Stomach smooth muscle (tissue), 2 donors: ENCODE measurements at regions not wholly inside any gene's neighbourhood (a gene's known extent, or its start where the extent isn't known, plus 50 kb on each side); places are given as distances from the start of the nearest gene placed in this dataset.
A peak's percentile ranks its signal among the peaks of the same experiment; 100 is the strongest.

Source experiments
- H3K27ac ChIP-seq: one replicate; pipeline ENCODE4 v1.7.0; 2013; ENCODE audit warnings: mild to moderate bottlenecking, low read length, inconsistent platforms
- H3K27me3 ChIP-seq, 2 donors: one replicate each; pipeline ENCODE4 v1.7.0; 2013; ENCODE audit warnings: low read length in 2 of 2; ENCODE audit not compliant: insufficient read depth in 2 of 2, control insufficient read depth in 1 of 2
- H3K36me3 ChIP-seq, 2 donors: one replicate each; pipeline ENCODE4 v1.7.0; 2013; ENCODE audit warnings: low read length in 2 of 2; ENCODE audit not compliant: control insufficient read depth in 2 of 2, insufficient read depth in 2 of 2
- H3K4me1 ChIP-seq: one replicate; pipeline ENCODE4 v1.7.0; 2013; ENCODE audit warnings: low read length; ENCODE audit not compliant: control insufficient read depth, insufficient read depth
- H3K4me3 ChIP-seq, 2 donors: one replicate each; pipeline ENCODE4 v1.7.0; 2013; ENCODE audit warnings: low read length in 2 of 2
- H3K9ac ChIP-seq, 2 donors: one replicate each; pipeline ENCODE4 v1.7.0; 2013; ENCODE audit warnings: low read length in 2 of 2, mild to moderate bottlenecking in 1 of 2
- H3K9me3 ChIP-seq, 2 donors: one replicate each; pipeline ENCODE4 v1.7.0; 2013; ENCODE audit warnings: low read length in 2 of 2; ENCODE audit not compliant: control insufficient read depth in 2 of 2
- donor health status: healthy.
- donor health status: Pancreatic carcinoma.

GRCh38 chr12:92544322-92544721 is 158.5 kb upstream of the PLEKHG7 start:
- H3K9ac ChIP-seq: no peak overlapping the region
- no peaks in the 10 kb centered on the region for H3K27me3 ChIP-seq
- H3K27ac ChIP-seq: no peak overlapping the region
- peaks cover 16% of the 10 kb centered on the region for H3K4me1 ChIP-seq
- no peaks in the 10 kb centered on the region for H3K36me3 ChIP-seq
- no peaks in the 10 kb centered on the region for H3K9me3 ChIP-seq
- no peak overlapping the region for H3K4me3 ChIP-seq

GRCh38 chr12:92543840-92544239 is 158.9 kb upstream of the PLEKHG7 start:
- H3K27ac ChIP-seq: peak overlapping the region; percentile 56
- H3K36me3 ChIP-seq: no peaks in the 10 kb centered on the region
- H3K4me3 ChIP-seq: no peak overlapping the region
- no peaks in the 10 kb centered on the region for H3K27me3 ChIP-seq
- H3K4me1 ChIP-seq: peaks cover 16% of the 10 kb centered on the region
- no peaks in the 10 kb centered on the region for H3K9me3 ChIP-seq
- H3K9ac ChIP-seq: no peak overlapping the region

GRCh38 chr12:92543359-92543758 is 159.4 kb upstream of the PLEKHG7 start:
- Histone ChIP-seq H3K4me3 (peak overlapping the region in 1 of 2 donors; percentile 17), H3K9ac (no peak overlapping the region), H3K4me1 (peaks cover 16% of the 10 kb centered on the region), H3K36me3 (no peaks in the 10 kb centered on the region), H3K9me3 (no peaks in the 10 kb centered on the region), H3K27me3 (no peaks in the 10 kb centered on the region), H3K27ac (peak overlapping the region; percentile 56)

- Histone ChIP-seq H3K36me3 (no peaks in the 10 kb centered on the region), H3K9ac (no peak overlapping the region), H3K9me3 (no peaks in the 10 kb centered on the region), H3K27ac (no peak overlapping the region), H3K4me1 (peaks cover 16% of the 10 kb centered on the region), H3K4me3 (no peak overlapping the region), H3K27me3 (no peaks in the 10 kb centered on the region)
These were observed 161.1 kb upstream of the PLEKHG7 start for GRCh38 chr12:92541731-92542130.

- peaks cover 16% of the 10 kb centered on the region for H3K4me1 ChIP-seq
- H3K9ac ChIP-seq: no peak overlapping the region
- no peaks in the 10 kb centered on the region for H3K36me3 ChIP-seq
- no peaks in the 10 kb centered on the region for H3K27me3 ChIP-seq
- peak overlapping the region; percentile 53 for H3K27ac ChIP-seq
- H3K4me3 ChIP-seq: no peak overlapping the region
- no peaks in the 10 kb centered on the region for H3K9me3 ChIP-seq
These were observed 161.9 kb upstream of the PLEKHG7 start for GRCh38 chr12:92540782-92541423.

- Histone ChIP-seq H3K4me1 (peaks cover 16% of the 10 kb centered on the region), H3K27ac (peak overlapping the region; percentile 53), H3K4me3 (peak overlapping the region in 1 of 2 donors; percentile 17), H3K36me3 (no peaks in the 10 kb centered on the region), H3K27me3 (no peaks in the 10 kb centered on the region), H3K9me3 (no peaks in the 10 kb centered on the region), H3K9ac (peak overlapping the region in 1 of 2 donors; percentile 37)
These were observed 162.6 kb upstream of the PLEKHG7 start for GRCh38 chr12:92539976-92540781.

- H3K27ac ChIP-seq: no peak overlapping the region
- H3K9me3 ChIP-seq: no peaks in the 10 kb centered on the region
- no peaks in the 10 kb centered on the region for H3K27me3 ChIP-seq
- no peak overlapping the region for H3K9ac ChIP-seq
- no peaks in the 10 kb centered on the region for H3K36me3 ChIP-seq
- H3K4me3 ChIP-seq: no peak overlapping the region
- peaks cover 16% of the 10 kb centered on the region for H3K4me1 ChIP-seq
These were observed 163.6 kb upstream of the PLEKHG7 start for GRCh38 chr12:92539110-92539749.

- H3K36me3 ChIP-seq: no peaks in the 10 kb centered on the region
- no peak overlapping the region for H3K4me3 ChIP-seq
- H3K27me3 ChIP-seq: no peaks in the 10 kb centered on the region
- H3K27ac ChIP-seq: no peak overlapping the region
- peaks cover 10% of the 10 kb centered on the region for H3K4me1 ChIP-seq
- H3K9ac ChIP-seq: no peak overlapping the region
- H3K9me3 ChIP-seq: no peaks in the 10 kb centered on the region
These were observed 165.4 kb upstream of the PLEKHG7 start for GRCh38 chr12:92537290-92537960.

- Histone ChIP-seq H3K27me3 (no peaks in the 10 kb centered on the region), H3K27ac (no peak overlapping the region), H3K9ac (no peak overlapping the region), H3K4me1 (peaks cover 10% of the 10 kb centered on the region), H3K36me3 (no peaks in the 10 kb centered on the region), H3K4me3 (no peak overlapping the region), H3K9me3 (no peaks in the 10 kb centered on the region)
These were observed 166.8 kb upstream of the PLEKHG7 start for GRCh38 chr12:92535961-92536360.

GRCh38 chr12:92533280-92533890 is 169.4 kb upstream of the PLEKHG7 start:
- Histone ChIP-seq H3K4me1 (no peaks in the 10 kb centered on the region), H3K27ac (no peak overlapping the region), H3K9ac (no peak overlapping the region), H3K36me3 (no peaks in the 10 kb centered on the region), H3K4me3 (no peak overlapping the region), H3K9me3 (no peaks in the 10 kb centered on the region), H3K27me3 (no peaks in the 10 kb centered on the region)
